ENCODE measurements at regions not wholly inside any gene's neighbourhood (a gene's known extent, or its start where the extent isn't known, plus 50 kb on each side); places are given as distances from the start of the nearest gene placed in this dataset.

DNA sequence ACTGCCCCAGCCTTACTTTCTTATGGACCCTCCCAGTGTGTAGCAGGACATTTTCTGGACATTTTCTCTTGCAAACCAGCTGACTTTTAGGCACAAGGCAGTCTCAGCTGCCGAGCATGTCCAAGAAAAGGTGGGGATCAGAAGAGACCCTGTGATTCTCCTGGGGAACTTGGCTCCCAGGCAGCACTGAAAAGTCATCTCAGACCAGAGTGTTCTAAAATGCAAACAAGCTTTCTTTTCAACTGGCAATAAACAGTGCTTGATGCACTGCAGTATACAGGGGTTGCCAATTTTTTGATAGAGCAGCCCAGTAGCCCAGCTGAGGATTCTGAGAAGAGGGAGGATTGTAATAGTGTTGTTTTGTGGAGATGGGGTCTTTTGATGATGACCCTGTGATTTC, 168.0 kb upstream of the PHYHIPL start (continued):
- TF ChIP-seq, protein P1, sequence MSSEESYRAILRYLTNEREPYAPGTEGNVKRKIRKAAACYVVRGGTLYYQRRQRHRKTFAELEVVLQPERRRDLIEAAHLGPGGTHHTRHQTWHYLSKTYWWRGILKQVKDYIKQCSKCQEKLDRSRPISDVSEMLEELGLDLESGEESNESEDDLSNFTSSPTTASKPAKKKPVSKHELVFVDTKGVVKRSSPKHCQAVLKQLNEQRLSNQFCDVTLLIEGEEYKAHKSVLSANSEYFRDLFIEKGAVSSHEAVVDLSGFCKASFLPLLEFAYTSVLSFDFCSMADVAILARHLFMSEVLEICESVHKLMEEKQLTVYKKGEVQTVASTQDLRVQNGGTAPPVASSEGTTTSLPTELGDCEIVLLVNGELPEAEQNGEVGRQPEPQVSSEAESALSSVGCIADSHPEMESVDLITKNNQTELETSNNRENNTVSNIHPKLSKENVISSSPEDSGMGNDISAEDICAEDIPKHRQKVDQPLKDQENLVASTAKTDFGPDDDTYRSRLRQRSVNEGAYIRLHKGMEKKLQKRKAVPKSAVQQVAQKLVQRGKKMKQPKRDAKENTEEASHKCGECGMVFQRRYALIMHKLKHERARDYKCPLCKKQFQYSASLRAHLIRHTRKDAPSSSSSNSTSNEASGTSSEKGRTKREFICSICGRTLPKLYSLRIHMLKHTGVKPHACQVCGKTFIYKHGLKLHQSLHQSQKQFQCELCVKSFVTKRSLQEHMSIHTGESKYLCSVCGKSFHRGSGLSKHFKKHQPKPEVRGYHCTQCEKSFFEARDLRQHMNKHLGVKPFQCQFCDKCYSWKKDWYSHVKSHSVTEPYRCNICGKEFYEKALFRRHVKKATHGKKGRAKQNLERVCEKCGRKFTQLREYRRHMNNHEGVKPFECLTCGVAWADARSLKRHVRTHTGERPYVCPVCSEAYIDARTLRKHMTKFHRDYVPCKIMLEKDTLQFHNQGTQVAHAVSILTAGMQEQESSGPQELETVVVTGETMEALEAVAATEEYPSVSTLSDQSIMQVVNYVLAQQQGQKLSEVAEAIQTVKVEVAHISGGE (CRISPR knock-in tag; IDR thresholded peaks at IDR 0.05) = no peak
- TF ChIP-seq BHLHE40 (IDR thresholded peaks at IDR 0.05; ENCODE audit: borderline replicate concordance in 1 of 2, low read depth in 2 of 2, low read length in 1 of 2) (no peak), EZH2 (IDR thresholded peaks at IDR 0.05; ENCODE audit: borderline replicate concordance, control insufficient read depth, low read depth, low read length) (no peak), EP300 (IDR thresholded peaks at IDR 0.05; ENCODE audit: borderline replicate concordance in 1 of 2, control insufficient read depth in 1 of 2, low read depth in 2 of 2, low read length in 2 of 2) (no peak), CREB1 (IDR thresholded peaks at IDR 0.05; ENCODE audit: low read depth) (no peak), MYB (IDR thresholded peaks at IDR 0.05; ENCODE audit: borderline replicate concordance, low read depth, low read length) (no peak), ZZZ3 (IDR thresholded peaks at IDR 0.05; ENCODE audit: control insufficient read depth, insufficient read length, low read depth) (no peak), TBL1XR1 (IDR thresholded peaks at IDR 0.05; ENCODE audit: low read depth, low read length) (no peak), RBBP5 (conservative IDR thresholded peaks at IDR 0.05) (no peak), FOS (IDR thresholded peaks at IDR 0.05; ENCODE audit: borderline replicate concordance, extremely low read depth, insufficient read length) (no peak), POLR2AphosphoS2 (IDR thresholded peaks at IDR 0.05; ENCODE audit: low read depth, low read length) (no peak), BMI1 (IDR thresholded peaks at IDR 0.05; ENCODE audit: borderline replicate concordance) (no peak), PAX5 (IDR thresholded peaks at IDR 0.05; ENCODE audit: borderline replicate concordance, low read depth, low read length) (no peak)
- TF ChIP-seq, protein P2, sequence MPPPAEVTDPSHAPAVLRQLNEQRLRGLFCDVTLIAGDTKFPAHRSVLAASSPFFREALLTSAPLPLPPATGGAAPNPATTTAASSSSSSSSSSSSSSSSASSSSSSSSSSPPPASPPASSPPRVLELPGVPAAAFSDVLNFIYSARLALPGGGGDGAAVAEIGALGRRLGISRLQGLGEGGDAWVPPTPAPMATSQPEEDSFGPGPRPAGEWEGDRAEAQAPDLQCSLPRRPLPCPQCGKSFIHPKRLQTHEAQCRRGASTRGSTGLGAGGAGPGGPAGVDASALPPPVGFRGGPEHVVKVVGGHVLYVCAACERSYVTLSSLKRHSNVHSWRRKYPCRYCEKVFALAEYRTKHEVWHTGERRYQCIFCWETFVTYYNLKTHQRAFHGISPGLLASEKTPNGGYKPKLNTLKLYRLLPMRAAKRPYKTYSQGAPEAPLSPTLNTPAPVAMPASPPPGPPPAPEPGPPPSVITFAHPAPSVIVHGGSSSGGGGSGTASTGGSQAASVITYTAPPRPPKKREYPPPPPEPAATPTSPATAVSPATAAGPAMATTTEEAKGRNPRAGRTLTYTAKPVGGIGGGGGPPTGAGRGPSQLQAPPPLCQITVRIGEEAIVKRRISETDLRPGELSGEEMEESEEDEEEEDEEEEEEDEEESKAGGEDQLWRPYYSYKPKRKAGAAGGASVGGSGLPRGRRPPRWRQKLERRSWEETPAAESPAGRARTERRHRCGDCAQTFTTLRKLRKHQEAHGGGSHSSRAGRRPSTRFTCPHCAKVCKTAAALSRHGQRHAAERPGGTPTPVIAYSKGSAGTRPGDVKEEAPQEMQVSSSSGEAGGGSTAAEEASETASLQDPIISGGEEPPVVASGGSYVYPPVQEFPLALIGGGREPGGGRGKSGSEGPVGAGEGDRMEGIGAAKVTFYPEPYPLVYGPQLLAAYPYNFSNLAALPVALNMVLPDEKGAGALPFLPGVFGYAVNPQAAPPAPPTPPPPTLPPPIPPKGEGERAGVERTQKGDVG (CRISPR knock-in tag; IDR thresholded peaks at IDR 0.05) = no peak
- TF ChIP-seq, protein P3, sequence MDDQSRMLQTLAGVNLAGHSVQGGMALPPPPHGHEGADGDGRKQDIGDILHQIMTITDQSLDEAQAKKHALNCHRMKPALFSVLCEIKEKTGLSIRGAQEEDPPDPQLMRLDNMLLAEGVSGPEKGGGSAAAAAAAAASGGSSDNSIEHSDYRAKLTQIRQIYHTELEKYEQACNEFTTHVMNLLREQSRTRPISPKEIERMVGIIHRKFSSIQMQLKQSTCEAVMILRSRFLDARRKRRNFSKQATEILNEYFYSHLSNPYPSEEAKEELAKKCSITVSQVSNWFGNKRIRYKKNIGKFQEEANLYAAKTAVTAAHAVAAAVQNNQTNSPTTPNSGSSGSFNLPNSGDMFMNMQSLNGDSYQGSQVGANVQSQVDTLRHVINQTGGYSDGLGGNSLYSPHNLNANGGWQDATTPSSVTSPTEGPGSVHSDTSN (IDR thresholded peaks at IDR 0.05; ENCODE audit: insufficient replicate concordance, low read depth, low read length) = no peak

Data from GM12878 (cell line).